HG03342 (cell line): ENCODE measurements at regions not wholly inside any gene's neighbourhood (a gene's known extent, or its start where the extent isn't known, plus 50 kb on each side); places are given as distances from the start of the nearest gene placed in this dataset.
A peak's percentile ranks its signal among the peaks of the same experiment; 100 is the strongest.

Source experiments
- ATAC-seq: cut with Tn5 transposase; IDR thresholded peaks from one replicate; pipeline ENCODE4 v1.9.1; 2021; ENCODE audit warnings: mild to moderate bottlenecking, moderate library complexity; ENCODE audit not compliant: unreplicated experiment

DNA sequence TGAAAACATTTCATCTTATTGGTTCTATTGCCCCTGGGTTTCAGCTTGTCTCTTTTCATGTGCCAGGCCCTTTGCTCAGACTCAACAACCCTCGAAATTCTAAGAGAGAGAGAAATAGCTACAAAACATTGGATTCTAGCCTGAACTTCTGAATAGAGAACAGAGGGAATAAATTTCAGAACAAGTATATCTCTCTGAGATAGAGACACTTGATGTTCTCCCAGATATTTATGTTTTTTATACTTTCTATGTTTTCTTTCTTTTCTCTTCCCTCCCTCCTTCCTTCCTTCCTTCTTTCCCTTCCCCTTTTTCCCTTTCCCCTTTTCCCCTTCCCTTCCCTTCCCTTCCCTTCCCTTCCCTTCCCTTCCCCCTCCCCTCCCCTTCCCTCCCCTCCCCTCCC, 279.5 kb upstream of the SPRED2 start:
- no peak for ATAC-seq

DNA sequence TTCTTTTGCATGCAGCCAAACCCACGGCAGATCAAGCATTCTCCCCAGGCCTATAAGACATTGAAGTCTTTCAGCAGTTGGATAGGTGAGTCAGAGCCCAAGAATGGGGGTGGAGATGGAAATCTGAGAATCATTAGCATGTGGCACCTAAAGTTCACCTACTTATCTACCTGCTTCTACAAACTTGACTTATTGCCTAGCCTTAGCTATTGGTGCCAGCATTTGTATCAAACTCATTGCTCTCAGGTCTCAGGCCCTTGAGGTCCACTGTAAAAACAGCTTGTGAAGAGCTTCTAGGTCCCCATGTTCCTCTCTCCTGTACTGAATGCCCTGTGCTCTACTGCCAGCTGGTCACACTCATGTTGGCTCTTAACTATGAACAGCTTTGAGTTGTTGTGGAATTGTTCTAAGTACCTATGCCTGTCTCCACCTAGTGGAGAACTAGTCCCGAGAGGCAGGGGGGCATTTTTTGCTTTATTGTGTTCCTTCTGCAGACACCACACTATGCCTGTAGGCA, 278.4 kb upstream of the SPRED2 start:
- ATAC-seq, result no peak

DNA sequence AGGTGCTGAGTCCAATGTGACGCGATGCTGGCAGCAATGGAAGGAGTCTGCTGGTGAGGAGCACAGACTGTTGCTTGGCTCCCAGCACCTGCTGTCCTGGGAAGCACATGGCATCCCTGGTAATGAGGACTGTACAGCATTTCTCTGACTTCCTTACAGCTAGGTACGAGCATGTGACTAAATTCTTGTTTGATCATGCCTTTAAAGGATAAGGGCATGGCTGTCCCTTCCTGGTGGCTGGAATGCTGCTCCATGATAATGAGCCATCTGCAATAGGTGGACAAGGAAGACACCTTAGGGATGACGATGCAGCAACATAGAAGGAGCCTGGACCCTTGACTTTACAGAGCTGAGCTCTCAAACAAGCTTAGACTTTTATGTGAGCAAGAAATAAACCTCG, 278.0 kb upstream of the SPRED2 start:
- ATAC-seq, result no peak

GRCh38 chr2:65708086-65708485, 275.7 kb upstream of the SPRED2 start:
- no peak for ATAC-seq

DNA sequence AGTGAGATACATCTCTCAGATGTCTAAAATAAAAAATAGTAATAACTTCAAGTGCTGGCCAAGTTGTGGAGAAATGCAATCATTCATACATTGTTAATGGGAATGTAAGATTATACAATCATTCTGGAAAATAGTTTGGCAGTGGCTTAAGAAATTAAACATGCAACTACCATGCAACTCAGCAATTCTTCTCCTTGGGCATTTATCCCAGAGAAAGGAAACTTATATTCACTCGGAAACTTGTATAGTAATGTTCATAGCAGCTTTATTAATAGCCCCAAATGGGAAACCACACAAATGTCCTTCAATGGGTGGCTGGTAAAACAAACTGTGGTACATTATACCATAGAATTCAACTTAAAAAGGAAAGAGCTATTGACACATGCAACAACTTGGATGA, 274.0 kb upstream of the SPRED2 start:
- ATAC-seq, result no peak

- ATAC-seq, result no peak
Observed at GRCh38 chr2:65701191-65701590, 268.8 kb upstream of the SPRED2 start.

DNA sequence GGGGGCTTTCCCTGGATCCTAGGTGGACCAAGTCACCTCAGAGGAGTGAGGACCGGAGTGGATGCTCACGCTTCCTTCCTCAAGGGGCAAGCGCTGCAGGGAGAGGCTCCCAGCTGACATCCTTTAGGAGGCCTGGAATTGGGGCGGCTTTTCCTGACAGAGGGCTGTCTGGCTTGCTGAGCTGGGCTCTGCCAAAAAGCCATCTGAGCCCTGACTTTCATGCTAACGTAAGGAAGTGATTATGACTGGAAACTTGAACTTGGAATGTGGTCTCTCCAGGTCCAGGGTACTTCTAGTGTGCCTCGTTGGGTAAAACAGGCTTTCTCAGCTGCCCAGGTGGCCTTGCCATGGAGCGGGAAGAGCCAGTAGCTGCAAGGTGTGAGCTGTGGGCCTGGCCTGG, 268.3 kb upstream of the SPRED2 start:
- ATAC-seq, result no peak

DNA sequence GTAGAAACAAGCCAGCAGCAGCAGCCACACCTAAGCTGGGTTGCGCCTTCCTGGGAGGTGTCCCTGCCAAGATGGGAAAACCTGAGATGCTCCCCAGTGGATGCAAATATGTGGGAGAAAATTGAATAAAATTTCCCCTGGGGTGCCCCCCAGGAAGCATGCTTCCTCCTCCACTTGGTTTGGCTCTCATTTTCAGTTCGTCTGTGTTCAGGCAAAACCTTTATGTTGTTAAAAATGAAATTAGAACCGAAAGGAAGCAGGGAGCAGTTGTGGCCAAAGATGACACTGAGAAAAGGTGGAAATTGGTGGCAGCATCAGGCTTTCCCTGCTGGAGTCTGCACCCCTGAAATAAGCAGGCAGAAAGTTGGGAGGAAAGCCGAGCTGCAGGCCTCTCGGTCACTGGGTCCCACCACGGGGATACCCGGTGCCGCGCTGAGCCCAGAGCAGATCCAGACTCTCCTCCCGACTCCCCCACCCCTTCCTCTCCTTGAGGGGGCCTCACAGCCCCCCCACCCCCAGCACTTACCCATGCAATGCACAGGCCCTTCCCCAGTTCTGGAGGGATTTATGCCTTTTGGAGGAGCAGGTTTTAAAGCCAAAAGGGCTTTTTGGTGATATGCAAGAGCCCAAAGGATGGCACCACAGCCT, 267.7 kb upstream of the SPRED2 start:
- no peak for ATAC-seq

DNA sequence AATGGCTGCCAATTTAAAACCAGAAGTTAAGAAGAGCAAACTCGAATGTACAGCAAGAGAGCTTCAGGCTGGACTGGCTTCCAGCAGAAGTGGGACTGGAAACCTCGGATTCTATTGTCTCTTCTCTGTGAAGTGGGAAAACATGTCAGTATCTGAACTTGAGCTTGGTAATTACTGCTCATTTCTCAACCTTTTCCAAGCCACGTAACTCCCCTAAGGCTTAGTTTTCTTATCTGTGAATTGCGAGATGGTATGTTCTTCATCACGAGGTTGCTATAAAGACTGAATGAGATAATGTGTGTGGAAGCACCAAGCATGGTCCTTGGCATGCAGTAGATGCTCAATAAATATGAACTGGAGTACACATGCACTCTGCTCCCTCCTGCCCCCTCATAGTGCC, 259.4 kb upstream of the SPRED2 start:
- ATAC-seq, result no peak

DNA sequence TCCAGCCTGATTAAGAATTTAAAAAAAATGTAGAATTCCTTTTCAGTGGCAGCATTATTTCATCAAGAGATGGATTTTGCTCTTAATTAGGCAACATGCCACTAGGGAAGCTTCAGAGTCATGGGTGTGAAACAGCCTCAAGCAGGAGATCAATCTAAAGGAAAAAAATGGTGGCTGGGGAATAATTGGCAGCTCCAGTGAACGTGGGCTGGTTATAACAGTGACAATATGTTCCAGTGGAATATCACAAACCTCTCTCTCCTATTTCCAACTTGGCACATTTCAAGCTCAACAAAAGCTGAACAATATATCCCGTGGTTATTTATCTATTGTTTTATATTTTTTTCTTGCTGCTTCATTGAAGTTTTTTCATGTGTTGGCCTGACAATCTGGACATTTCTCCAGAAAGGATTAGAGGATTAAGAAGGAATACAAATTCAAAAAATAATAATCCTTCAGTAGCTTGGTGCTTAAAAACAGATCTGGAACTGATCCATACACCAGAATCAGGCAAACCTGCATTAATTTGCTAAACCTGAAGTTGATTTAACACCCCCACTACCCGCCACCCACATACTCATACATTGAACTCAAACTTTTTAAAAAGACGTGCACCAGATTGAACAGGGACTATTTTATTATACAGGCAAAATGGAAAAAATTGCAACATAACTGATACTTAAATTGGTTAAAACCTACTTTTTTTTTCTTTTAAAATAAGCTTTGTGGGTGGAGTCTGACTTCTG, 255.9 kb upstream of the SPRED2 start:
- no peak for ATAC-seq

GRCh38 chr2:65687614-65688013, 255.2 kb upstream of the SPRED2 start:
- no peak for ATAC-seq

GRCh38 chr2:65686928-65687521, 254.6 kb upstream of the SPRED2 start:
- ATAC-seq, result no peak

- ATAC-seq, result no peak
Observed at GRCh38 chr2:65681503-65681902, 249.1 kb upstream of the SPRED2 start.

GRCh38 chr2:65678779-65679391, 246.5 kb upstream of the SPRED2 start:
- ATAC-seq, result no peak

- no peak for ATAC-seq
Observed at GRCh38 chr2:65675350-65675749, 243.0 kb upstream of the SPRED2 start.

- no peak for ATAC-seq
Observed at GRCh38 chr2:65671670-65672242, 239.4 kb upstream of the SPRED2 start.

DNA sequence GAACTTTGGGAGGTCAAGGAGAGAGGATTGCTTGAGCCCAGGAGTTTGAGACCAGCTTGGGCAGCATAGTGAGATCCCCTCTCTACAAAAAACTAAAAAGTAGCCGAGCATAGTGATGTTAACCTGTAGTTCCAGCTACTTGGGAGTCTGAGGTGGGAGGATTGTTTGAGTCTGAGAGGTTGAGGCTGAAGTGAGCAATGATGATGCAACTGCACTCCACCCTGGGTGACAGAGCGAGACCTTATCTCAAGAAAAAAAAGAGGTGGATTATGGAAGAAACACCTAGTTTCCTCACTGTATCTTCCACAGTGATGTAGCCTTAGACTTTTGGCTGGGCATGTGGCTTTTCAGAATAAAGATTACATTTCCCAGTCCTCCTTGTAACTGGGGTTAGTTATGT, 237.2 kb upstream of the SPRED2 start:
- no peak for ATAC-seq

GRCh38 chr2:65668744-65669143, 236.3 kb upstream of the SPRED2 start:
- no peak for ATAC-seq

DNA sequence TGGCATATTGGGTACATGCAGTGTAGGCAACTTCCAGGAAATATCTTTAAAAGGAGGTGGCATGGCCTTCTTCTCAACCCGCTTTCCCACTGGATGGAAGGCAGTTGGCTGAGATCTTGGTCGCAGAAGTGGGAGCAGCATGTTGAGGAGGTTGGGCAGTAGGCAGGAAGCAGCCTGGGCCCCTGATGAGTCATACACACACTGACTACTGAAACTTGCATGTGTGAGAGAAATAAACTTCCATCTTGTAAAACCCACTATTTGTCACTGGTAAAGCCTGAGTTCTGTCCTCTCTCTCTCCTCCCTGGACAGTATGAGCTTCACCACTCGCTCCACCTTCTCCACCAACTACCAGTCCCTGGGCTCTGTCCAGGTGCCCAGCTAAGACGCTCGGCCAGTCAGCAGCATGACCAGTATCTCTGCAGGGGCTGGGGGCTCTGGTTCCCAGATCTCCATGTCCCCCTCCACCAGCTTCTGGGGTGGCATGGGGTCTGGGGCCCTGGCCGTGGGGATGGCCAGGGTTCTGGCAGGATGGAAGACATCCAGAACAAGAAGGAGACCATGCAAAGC, 233.8 kb upstream of the SPRED2 start:
- peak; percentile 99 for ATAC-seq

GRCh38 chr2:65664931-65665330, 232.5 kb upstream of the SPRED2 start:
- ATAC-seq, result no peak

DNA sequence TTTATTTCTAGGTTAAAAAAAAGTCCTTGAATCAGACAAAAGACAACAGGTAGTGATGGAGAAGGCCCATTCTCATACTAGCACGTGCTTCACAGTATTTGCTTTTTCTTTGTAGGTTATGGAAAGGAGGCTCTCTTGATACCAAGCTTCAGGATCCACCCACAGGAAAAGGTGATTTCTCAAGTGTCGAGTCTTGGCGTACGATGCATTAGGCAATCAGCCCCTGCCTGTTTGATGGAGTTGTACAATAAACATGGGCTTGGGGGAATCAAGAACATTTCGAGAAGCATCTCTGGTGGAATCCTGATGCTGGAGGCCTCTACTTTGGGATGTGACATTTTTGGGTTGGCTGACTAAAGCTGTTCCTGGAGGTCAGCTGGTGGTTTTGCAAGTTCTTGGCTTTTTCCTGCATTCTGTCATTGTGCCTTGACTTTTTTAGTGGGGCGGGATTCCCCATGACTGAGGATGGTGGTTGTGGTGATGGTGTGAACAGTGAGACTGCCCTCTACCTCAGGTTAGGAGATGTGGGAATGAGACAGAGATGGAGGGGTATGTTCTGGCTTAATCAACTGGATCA, 231.5 kb upstream of the SPRED2 start:
- no peak for ATAC-seq
